SK-N-SH treated with all-trans-retinoic acid at 6 μM for 48 hours (cell line): ENCODE measurements at regions not wholly inside any gene's neighbourhood (a gene's known extent, or its start where the extent isn't known, plus 50 kb on each side); places are given as distances from the start of the nearest gene placed in this dataset.
A peak's percentile ranks its signal among the peaks of the same experiment; 100 is the strongest.

Experiments used
- GLIS3 ChIP-seq: fragments of 250-450 bp; sonication (Bioruptor Pico); IDR thresholded peaks from 2 replicates; pipeline ENCODE4 v1.5.0; 2020; ENCODE audit warnings: mild to moderate bottlenecking, moderate library complexity
- ISL1 ChIP-seq: fragments of 250-450 bp; sonication (Bioruptor Pico); IDR thresholded peaks from 2 replicates; pipeline ENCODE4 v2.1.2; 2022; ENCODE audit warnings: mild to moderate bottlenecking, moderate library complexity
- PPARA ChIP-seq: fragments of 250-450 bp; sonication (Bioruptor Pico); IDR thresholded peaks from 2 replicates; pipeline ENCODE4 v1.5.0; 2020; ENCODE audit warnings: mild to moderate bottlenecking, borderline replicate concordance
- TOX ChIP-seq: fragments of 250-450 bp; sonication (Bioruptor Pico); IDR thresholded peaks from 2 replicates; pipeline ENCODE4 v1.8.0; 2021; ENCODE audit warnings: mild to moderate bottlenecking, moderate library complexity, borderline replicate concordance
- ZFP3 ChIP-seq: fragments of 250-450 bp; sonication (Bioruptor Pico); IDR thresholded peaks from 2 replicates; pipeline ENCODE4 v1.5.0; 2020; ENCODE audit warnings: mild to moderate bottlenecking, moderate library complexity
- ZNF565 ChIP-seq: fragments of 450-650 bp; formaldehyde crosslinking; conservative IDR thresholded peaks from 2 replicates; pipeline ENCODE4 v1.5.0; 2020; ENCODE audit warnings: low read depth, mild to moderate bottlenecking, moderate library complexity
- ZNF70 ChIP-seq: fragments of 450-650 bp; formaldehyde crosslinking; IDR thresholded peaks from 2 replicates; pipeline ENCODE4 v1.5.0; 2020; ENCODE audit warnings: mild to moderate bottlenecking, moderate library complexity

- TF ChIP-seq ZFP3 (CRISPR knock-in tag) (no peak), TOX (no peak), GLIS3 (CRISPR knock-in tag) (no peak), ZNF70 (no peak), PPARA (CRISPR knock-in tag) (no peak), ISL1 (CRISPR knock-in tag) (peak; percentile 80), ZNF565 (CRISPR knock-in tag) (no peak)
Measured at GRCh38 chr3:176948151-176948550, 249.1 kb downstream of the TBL1XR1 start.
